ENCODE measurements at regions not wholly inside any gene's neighbourhood (a gene's known extent, or its start where the extent isn't known, plus 50 kb on each side); places are given as distances from the start of the nearest gene placed in this dataset.

- Histone ChIP-seq H3K4me1 (ENCODE audit: insufficient read depth, low read length) (no peaks in the 10 kb centered on the region), H3K4me2 (ENCODE audit: low read depth, low read length) (no peak overlapping the region), H2AFZ (ENCODE audit: low read length) (no peak overlapping the region), H3K79me2 (ENCODE audit: insufficient read depth, low read length) (no peaks in the 10 kb centered on the region), H3K9me3 (ENCODE audit: low read length) (no peaks in the 10 kb centered on the region), H3K9ac (ENCODE audit: insufficient read depth, low read depth, low read length) (no peak overlapping the region), H4K20me1 (ENCODE audit: insufficient read depth, low read length) (no peaks in the 10 kb centered on the region), H3K4me3 (replicated peaks in 1 of 3; ENCODE audit: insufficient read depth in 1 of 3, low read depth in 2 of 3, low read length in 3 of 3) (no peak overlapping the region), H3K36me3 (replicated peaks in 1 of 2; ENCODE audit: control insufficient read depth in 1 of 2, insufficient read depth in 2 of 2, low read length in 2 of 2) (no peaks in the 10 kb centered on the region), H3K27ac (ENCODE audit: extremely low read length, insufficient read depth, low read length) (no peak overlapping the region), H3K27me3 (ENCODE audit: control insufficient read depth in 1 of 2, insufficient read depth in 2 of 2, low read length in 2 of 2) (no peaks in the 10 kb centered on the region)
- intact Hi-C loops (cut with micrococcal nuclease; ENCODE audit: unreplicated experiment): no loop called here
- no peak for FAIRE-seq
- 0% methylated on average over 4 of the region's 4 CpGs for WGBS (ENCODE audit: low lambda C conversion rate)
- ATAC-seq: no peak
- ChIA-PET POLR2A (no interaction called here), CTCF (ENCODE audit: low intra/inter-chr PET ratio, low total read pairs) (no interaction called here)
- no peak for DNase-seq (ENCODE audit: low spot score)
- in situ Hi-C loops (cut with HindIII; ENCODE audit: extremely low pct_ligation_motif_present, low pct_unique_long_range_greater_than_20kb): loop anchor here (25.0 kb wide), 1 partner anchor 471 kb away; the partner anchor contains the start of gene NPR3
- TF ChIP-seq RELA (CRISPR knock-in tag; IDR thresholded peaks at IDR 0.05) (no peak), GFI1 (CRISPR knock-in tag; IDR thresholded peaks at IDR 0.05; ENCODE audit: borderline replicate concordance) (no peak), KDM1A (CRISPR knock-in tag; IDR thresholded peaks at IDR 0.05) (no peak), ZNF589 (CRISPR knock-in tag; conservative IDR thresholded peaks at IDR 0.05) (no peak), MTA1 (CRISPR knock-in tag; IDR thresholded peaks at IDR 0.05; ENCODE audit: borderline replicate concordance) (no peak), ZNF160 (CRISPR knock-in tag; IDR thresholded peaks at IDR 0.05) (no peak), BHLHE40 (IDR thresholded peaks at IDR 0.05; ENCODE audit: low read length) (no peak), SMAD3 (CRISPR knock-in tag; IDR thresholded peaks at IDR 0.05) (no peak), ERF (CRISPR knock-in tag; IDR thresholded peaks at IDR 0.05) (no peak), ELF3 (CRISPR knock-in tag; IDR thresholded peaks at IDR 0.05) (no peak), ZFP41 (CRISPR knock-in tag; IDR thresholded peaks at IDR 0.05; ENCODE audit: borderline replicate concordance) (no peak), REL (CRISPR knock-in tag; conservative IDR thresholded peaks at IDR 0.05) (no peak), KLF16 (CRISPR knock-in tag; IDR thresholded peaks at IDR 0.05) (no peak)
- no TSS peak for BruUV-seq (replicated peaks)
Observed at GRCh38 chr5:33182986-33183385, 257.8 kb upstream of the TARS1 start.
